GM18499 (cell line): ENCODE measurements at regions not wholly inside any gene's neighbourhood (a gene's known extent, or its start where the extent isn't known, plus 50 kb on each side); places are given as distances from the start of the nearest gene placed in this dataset.
"Not testable (repeated sequence)": the region's sequence is repeated elsewhere in the genome, so short reads cannot be mapped to it uniquely, and the experiment has no call there.

ENCODE experiments used
- ATAC-seq: cut with Tn5 transposase; IDR thresholded peaks from one replicate; pipeline ENCODE4 v1.9.1; 2021; ENCODE audit warnings: moderate number of reproducible peaks; ENCODE audit not compliant: insufficient read depth, unreplicated experiment

DNA sequence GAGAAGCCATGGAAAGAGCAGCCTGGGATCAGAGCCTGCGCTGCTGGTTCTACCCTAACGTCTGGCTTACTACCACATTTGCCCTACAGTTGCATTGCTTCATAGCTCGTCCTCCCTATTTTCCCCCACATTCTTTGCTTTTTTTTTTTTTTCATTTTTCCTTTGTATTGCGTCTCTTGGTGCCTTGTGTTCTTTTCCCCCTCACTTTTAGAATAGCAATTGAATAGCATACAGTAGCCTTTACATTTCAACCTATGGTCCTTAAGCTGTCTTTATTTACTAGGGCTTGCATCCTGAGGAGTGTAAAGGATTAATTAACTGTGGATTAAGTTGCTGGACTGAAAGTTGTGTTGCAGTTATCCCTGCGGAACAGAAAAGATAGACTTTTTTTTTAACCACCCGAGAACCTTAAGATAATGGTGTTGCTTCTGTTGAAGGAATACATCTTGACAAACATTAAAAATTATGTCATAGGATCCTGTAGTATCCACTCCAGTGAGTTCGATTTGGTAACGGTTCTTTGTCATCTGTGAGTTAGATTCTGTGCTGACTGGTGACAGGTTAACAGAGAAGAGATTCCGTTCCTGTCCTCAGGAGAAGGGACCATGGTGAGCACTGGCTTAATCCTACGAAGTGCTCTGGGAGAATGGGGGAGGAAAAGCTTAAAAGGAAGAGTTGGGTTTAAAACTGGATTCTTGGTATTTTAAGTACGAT lies 417.4 kb upstream of the NAALADL2 start:
- peak; percentile 8 for ATAC-seq

- ATAC-seq, result no peak
These were observed 416.8 kb upstream of the NAALADL2 start for GRCh38 chr3:174442302-174442682.

DNA sequence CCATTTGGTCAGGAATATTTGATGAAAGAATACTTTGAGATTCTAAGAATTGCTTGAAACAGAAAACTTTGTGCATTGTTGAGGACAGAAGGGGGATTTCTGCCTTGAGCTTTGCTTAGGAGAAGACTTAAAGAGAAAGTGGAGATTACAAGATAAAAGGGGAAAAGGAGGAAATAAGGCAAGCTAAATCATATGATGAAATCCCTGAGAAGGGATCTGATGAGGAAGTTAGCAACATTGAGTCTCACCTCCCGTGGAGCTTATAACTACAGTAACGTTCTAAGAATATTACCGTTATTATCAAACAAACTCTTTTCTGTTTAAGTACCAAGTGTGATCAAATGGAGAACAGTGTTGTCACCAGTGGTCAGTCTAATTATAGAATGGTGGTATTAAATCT lies 414.7 kb upstream of the NAALADL2 start:
- no peak for ATAC-seq

DNA sequence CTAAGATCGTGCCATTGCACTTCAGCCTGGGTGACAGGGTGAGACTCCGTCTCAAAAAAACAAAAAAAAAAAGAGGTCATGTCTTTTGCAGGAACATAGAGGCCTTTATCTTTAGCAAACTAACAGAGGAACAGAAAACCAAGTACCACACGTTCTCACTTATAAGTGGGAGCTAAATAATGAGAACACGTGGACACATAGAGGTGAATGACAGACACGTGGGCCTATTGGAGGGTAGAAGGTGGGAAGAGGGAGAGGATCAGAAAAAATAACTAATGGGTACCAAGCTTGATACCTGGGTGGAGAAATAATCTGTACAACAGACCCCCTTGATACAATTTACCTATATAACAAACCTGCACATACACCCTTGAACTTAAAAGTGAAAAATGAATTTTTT lies 401.4 kb upstream of the NAALADL2 start:
- ATAC-seq, result no peak

- ATAC-seq, result no peak
These were observed 398.3 kb upstream of the NAALADL2 start for GRCh38 chr3:174460831-174461230.

DNA sequence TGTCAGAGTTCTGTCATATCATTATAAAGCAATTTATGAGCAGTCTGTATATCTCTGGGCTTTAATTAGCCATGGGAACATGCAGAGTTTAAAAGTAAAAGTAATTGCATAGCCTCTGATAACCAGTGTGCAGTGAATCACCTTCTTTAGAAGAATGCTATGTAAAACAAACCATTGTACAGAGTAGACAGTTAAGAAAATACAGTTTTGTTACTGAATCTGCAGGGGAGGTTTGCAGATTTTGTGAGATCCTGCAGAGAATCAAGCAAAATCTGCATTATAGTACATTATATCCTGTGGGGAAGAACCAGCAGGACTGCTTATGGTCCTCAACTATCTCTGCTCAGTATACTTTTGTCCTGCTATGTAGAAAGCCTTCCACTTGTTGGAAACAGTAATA lies 396.2 kb upstream of the NAALADL2 start:
- no peak for ATAC-seq

- no peak for ATAC-seq
These were observed 394.0 kb upstream of the NAALADL2 start for GRCh38 chr3:174465177-174465576.

GRCh38 chr3:174466471-174467054 lies 392.6 kb upstream of the NAALADL2 start:
- ATAC-seq, result no peak

DNA sequence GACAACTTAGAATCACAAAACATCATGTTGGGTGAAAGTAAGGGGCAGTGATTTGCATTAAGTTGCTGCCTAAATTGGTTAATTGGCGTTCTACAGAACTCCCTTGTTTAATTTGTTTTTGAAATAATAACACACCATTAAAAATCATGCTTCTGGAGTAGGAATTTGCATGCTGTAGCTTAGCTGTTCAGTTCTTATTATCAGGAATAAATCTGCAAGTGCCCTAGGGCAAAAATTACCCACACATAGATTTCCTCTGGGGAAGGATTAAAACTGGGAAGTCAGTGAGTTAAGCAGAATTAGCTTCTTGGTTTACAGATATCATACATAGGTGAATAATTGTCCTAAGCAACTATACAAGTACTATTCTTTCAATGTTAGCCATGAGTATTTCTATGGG lies 381.6 kb upstream of the NAALADL2 start:
- ATAC-seq, result no peak

- no peak for ATAC-seq
These were observed 378.4 kb upstream of the NAALADL2 start for GRCh38 chr3:174480767-174481166.

- ATAC-seq, result no peak
These were observed 376.6 kb upstream of the NAALADL2 start for GRCh38 chr3:174482541-174482940.

DNA sequence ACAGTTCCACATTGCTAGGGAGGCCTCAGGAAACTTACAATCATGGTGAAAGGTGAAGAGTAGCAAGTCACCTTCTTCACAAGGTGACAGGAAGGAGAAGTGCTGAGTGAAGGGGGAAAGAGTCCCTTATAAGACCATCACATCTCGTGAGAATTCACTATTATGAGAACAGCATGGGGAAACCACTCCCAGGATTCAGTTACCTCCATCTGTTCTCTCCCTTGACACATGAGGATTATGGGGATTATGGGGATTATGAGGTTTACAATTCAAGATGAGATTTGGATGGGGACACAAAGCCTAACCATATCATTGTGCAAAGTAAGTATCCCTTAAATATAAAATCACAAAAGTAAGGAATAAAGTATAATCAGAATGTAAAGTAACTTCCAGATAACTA lies 375.9 kb upstream of the NAALADL2 start:
- ATAC-seq, result no peak

- not testable (repeated sequence) for ATAC-seq
These were observed 375.3 kb upstream of the NAALADL2 start for GRCh38 chr3:174483856-174484255.

DNA sequence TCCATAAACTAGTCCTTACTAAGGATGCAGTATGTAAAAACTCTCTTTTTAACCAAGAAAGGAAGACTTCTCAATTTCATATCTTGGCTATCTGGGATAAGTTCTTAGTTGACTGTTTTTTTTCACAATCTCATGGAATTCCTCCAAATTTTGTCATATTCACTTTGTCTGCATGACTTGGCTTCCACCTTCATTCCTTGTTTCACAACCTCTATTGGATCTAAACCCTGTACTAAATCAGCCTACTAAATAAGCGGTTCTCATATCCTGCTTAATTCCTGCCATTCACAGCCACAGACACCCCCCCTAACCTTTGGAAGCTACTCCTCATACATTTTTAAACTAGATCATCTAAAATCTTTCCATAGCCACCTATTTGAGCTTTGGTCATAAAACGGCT lies 370.6 kb upstream of the NAALADL2 start:
- no peak for ATAC-seq

DNA sequence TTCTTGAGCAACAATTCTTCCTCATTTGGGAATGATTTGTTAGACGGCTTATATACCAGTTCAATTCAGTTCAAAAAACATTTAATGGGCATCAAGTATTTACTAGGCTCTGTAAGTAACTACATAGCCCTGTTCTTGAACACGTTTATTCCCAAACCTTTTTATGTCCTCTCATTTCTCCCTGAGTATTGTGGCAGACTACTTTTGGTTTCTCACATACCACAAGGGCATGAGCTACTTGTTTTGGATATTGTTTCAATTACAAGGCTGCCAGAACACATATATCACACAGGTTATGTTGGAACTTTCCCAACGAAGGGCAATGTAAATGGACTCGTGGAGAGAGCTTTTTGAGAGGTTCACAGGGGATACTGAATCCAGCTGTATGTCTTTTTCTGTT lies 363.8 kb upstream of the NAALADL2 start:
- ATAC-seq, result no peak

GRCh38 chr3:174495928-174496327 lies 363.2 kb upstream of the NAALADL2 start:
- no peak for ATAC-seq

DNA sequence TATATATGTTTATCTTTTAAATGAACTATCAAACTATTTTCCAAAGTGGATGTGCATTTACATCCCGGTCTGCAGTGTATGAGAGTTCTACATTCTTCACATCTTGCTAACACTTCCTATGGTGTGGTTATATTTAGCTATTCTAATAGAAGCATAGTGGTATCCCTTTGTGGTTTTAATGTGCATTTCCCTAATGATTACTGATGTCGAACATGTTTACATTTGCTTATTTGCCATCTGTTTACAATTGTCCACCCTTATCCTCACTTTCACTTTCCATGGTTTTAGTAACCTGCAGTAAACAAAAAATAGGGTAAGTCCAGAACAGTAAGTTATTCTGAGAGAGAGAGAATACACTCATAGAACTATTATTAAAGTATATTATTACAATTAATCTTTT lies 360.5 kb upstream of the NAALADL2 start:
- no peak for ATAC-seq

DNA sequence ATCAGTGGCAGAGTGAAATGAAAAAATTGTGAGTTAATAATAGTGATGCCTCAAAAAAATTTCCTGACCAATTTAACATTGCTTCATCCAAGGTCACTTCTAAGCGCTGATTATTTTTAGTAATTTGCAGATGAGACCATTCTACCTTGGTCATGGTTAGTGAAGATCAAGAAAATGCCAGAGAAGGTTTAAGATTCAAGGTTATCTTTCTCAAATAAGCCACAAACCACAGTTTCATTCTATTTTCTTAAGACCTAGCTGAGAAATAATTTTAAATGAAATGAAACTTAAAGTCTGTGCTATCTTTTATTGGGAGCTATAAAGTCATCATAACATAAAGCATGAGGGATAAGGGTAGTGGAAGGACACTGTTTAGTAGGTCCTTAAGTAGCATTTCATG lies 353.9 kb upstream of the NAALADL2 start:
- no peak for ATAC-seq

DNA sequence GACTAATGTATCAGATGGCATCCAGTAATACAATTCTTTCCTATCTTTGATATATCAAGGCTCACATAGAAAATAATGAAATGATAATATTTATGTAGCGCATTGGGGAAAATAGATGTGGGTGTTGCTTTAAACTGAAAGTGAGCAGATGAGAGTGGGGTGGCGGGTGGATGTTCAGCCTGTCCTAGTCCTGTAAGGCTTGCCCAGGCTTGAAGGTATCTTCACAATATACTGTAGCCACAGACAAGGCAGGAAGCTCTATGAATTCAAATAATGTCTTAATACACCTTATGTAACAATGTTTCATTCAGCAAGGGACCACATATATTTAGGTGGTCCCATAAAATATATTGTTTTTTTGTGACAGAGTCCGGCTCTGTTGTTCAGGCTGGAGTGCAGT lies 334.9 kb upstream of the NAALADL2 start:
- ATAC-seq, result no peak

GRCh38 chr3:174529298-174529697 lies 329.8 kb upstream of the NAALADL2 start:
- no peak for ATAC-seq

GRCh38 chr3:174531262-174531982 lies 327.7 kb upstream of the NAALADL2 start:
- ATAC-seq, result no peak

GRCh38 chr3:174532216-174532615 lies 326.9 kb upstream of the NAALADL2 start:
- ATAC-seq, result no peak
